ENCODE measurements at regions not wholly inside any gene's neighbourhood (a gene's known extent, or its start where the extent isn't known, plus 50 kb on each side); places are given as distances from the start of the nearest gene placed in this dataset.

DNA sequence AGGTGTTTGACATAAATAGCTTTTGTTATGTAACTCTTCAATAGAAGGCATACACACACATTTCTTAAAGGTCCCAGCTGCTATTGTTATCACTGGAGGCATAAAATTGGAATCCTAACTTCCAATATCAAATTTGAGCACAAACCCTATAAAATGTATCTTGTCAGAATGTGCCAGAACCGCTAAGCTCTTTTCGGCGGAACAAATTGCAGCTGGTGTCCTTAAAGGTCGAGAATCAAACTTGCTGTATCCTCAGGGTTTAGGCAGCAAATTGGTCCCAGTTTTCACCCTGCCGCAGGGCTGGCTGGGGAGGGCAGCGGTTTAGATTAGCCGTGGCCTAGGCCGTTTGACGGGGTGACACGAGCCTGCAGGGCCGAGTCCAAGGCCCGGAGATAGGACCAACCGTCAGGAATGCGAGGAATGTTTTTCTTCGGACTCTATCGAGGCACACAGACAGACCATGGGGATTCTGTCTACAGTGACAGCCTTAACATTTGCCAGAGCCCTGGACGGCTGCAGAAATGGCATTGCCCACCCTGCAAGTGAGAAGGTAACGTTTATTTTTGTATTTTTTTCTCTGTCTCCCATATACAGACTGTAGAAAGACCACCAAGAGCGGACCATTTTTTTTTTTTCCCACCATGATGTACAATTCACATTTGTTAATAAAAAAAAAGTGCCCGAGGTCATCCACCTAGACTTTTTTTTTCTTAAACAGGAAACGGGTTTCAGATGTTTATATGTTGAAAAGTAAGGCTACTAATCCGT, 297.1 kb downstream of the IRF8 start:
- no peak for DNase-seq (ENCODE audit: low read depth in 2 of 2)

DNA sequence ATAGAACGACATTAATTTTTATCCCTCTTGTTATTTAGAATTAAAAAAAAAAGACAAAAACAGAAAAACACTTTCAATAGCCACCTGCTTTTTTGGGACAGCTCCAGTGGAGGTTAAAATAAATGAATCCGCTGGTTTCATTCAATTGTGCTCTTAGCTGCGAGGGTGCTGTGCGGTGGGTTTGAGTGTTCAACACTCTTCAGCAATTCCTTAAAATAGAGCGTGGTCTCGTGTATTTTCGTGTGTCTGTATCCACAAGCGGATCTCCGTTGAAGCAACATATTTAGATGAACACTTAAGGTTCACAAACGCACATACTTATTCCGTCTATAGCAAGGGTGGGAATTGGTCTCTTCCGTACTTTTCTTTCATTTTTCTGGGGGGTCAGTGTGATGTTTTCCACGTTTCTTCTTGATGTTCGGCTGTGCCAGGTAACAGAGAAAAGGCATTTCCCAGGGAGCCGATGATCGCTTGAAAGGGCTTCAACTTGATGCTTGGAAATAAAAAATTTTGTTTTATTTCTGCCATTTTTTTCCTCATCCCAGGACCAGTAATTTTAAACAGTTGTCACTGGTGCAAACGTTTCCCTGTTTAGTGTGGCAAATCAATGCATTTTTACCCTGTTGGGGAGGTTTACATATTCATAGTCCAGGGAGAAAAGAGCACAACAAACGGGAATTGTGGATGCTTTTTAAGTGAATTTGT, 297.9 kb downstream of the IRF8 start:
- no peak for DNase-seq (ENCODE audit: low read depth in 2 of 2)

- no peak for DNase-seq (ENCODE audit: low read depth in 2 of 2)
Measured at GRCh38 chr16:86198206-86199118, 299.5 kb downstream of the IRF8 start.

- DNase-seq (ENCODE audit: low read depth in 2 of 2) = no peak
Measured at GRCh38 chr16:86199182-86199581, 300.2 kb downstream of the IRF8 start.

GRCh38 chr16:86199871-86200695, 301.1 kb downstream of the IRF8 start:
- no peak for DNase-seq (ENCODE audit: low read depth in 2 of 2)

DNA sequence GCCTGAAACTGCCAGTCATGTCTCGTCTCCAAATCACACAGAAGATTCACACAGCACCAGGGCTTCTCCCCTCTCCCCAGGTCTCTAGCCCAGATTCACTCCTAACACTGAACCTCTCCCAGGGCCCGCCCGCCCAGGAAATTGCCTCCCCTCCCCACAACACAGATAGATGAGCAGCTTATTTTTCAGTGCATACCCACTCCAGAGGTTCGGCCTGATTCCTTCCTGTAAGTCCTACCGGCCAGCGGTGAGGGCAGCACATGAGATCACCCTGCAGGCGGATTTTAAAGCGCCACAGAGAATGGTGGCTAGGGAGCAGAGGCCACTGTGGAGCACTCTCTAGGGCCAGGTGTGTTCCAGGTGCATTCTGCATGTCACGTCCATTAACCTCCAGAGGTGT, 301.8 kb downstream of the IRF8 start:
- DNase-seq (ENCODE audit: low read depth in 2 of 2) = no peak

- no peak for DNase-seq (ENCODE audit: low read depth in 2 of 2)
Measured at GRCh38 chr16:86201746-86202145, 302.8 kb downstream of the IRF8 start.

DNA sequence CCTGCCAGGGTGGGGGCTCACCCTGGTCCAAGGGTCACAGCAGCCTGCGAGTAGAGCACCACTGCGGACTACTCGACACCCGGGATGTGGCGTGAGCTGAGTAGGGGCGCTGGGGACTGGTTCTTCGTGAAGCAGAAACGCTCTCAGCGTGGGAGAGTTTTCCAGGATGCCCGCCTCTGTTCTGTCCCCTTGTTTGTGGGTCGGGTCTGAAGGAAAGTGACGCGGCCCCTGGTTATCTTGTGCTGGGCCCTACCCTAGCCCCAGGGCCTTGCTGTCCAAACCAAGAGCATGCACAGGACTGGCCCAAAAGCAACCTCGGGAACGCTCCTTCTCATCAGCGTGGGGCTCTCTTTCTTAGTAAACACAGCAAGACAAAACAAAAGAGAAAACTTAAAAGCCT, 303.3 kb downstream of the IRF8 start:
- no peak for DNase-seq (ENCODE audit: low read depth in 2 of 2)

DNA sequence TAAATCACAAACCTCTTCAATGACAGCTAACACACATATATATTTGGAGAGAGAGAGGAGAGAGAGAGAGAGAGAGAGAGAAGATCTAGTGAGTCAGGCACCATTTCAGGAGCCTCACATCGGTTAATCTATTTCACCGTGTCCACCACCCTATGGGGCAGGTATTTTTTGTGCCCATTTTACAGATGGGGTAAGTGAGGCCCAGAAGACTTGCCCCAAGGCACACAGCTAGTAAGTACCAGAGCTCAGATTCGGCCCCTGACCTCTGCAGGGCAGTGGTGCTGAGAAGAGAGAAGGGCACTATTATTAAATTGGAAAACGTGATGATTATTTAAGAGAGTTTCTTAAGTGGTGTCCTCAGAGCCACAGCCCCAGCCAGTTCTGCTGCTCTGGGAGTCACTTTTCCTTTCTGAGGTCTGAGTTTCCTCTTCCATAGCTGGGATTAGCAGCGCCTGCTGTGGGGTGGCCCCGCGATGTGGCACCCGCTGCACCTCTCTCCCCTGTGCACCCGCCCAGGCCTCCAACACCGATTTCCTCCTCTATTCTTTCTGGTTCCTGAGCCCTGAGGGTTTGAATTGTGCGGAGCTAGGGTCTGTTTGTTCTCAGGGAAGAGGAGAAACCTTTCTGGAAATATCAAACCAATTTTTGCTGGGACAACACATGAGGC, 303.9 kb downstream of the IRF8 start:
- no peak for DNase-seq (ENCODE audit: low read depth in 2 of 2)

DNA sequence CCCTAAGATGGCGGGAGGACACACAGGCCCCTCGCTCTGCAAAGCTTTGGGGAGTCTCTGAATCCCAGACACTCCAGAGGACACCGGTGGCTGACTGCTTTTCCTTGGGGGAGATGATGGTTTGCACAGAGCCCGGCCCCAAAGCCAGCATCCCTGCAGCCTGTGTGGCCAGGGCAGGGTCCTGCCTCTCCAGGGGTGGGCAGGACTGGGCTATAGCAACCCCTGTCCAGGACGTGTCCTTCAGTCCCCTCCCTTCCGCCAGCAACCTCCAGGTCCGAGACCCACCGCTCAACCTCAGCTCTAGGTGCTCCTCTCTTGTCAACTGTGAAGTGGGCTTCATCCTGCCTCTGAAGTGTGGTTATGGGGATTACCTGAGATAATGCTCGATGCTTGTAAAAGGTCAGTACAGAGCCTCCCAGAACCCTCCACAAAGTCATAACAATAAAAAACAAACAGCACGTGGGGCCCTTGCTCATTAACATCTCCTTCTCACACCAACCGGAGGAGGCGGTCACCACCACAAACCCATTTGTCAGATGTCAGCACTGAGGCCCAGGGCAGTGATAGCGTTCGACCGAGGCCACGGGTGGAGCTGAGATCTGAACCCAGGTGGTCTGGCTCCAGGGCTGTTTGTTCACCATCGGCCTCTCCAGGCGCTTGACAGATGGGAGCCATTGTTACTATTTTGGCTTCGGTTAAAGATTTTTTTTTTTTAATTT, 304.8 kb downstream of the IRF8 start:
- no peak for DNase-seq (ENCODE audit: low read depth in 2 of 2)

GRCh38 chr16:86205521-86206245, 304.6 kb upstream of the FOXF1 start:
- no peak for DNase-seq (ENCODE audit: low read depth in 2 of 2)

- no peak for DNase-seq (ENCODE audit: low read depth in 2 of 2)
Measured at GRCh38 chr16:86207350-86207749, 303.0 kb upstream of the FOXF1 start.

DNA sequence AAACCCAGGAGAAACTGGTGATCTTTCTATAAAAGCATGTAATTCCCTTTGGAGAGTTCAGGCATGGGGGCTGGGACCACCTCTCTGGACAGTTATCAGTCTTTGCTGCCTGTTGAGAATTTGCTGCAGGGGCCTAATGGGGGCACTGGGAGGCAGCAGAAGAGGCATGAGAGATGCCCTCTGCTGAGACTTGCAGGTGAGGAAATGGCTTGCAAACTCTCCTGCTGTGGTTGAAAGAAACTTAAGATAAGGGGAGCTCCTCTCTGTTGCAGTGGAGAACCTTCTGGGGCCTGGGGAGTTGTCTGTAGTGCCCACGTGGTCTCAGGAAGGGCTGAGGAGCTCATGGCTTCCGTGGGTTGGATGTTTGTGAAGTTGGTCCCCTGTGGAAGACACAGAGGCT, 301.1 kb upstream of the FOXF1 start:
- DNase-seq (ENCODE audit: low read depth in 2 of 2) = no peak

GRCh38 chr16:86210403-86211193, 299.7 kb upstream of the FOXF1 start:
- no peak for DNase-seq (ENCODE audit: low read depth in 2 of 2)

- DNase-seq (ENCODE audit: low read depth in 2 of 2) = no peak
Measured at GRCh38 chr16:86211265-86211664, 299.1 kb upstream of the FOXF1 start.

- no peak for DNase-seq (ENCODE audit: low read depth in 2 of 2)
Measured at GRCh38 chr16:86211800-86212199, 298.5 kb upstream of the FOXF1 start.

- no peak for DNase-seq (ENCODE audit: low read depth in 2 of 2)
Measured at GRCh38 chr16:86212706-86213436, 297.5 kb upstream of the FOXF1 start.

Measured in fibroblast of skin of left quadriceps (primary cell).